GM23248 (cell line): ENCODE measurements at regions not wholly inside any gene's neighbourhood (a gene's known extent, or its start where the extent isn't known, plus 50 kb on each side); places are given as distances from the start of the nearest gene placed in this dataset.

Source experiments
- DNase-seq: peaks from one replicate; pipeline ENCODE4 v3.0.0-alpha.2; 2015
- H2AFZ ChIP-seq: fragments of 200-600 bp; sonication (generic); 2 replicates; pipeline ENCODE4 v1.6.1; 2016; ENCODE audit warnings: antibody characterized with exemption
- H3F3A ChIP-seq: fragments of 200-600 bp; sonication (generic); 2 replicates; pipeline ENCODE4 v1.6.1; 2016; ENCODE audit warnings: mild to moderate bottlenecking, antibody characterized with exemption, mixed run types; ENCODE audit not compliant: insufficient read depth
- H3K27ac ChIP-seq: fragments of 200-600 bp; sonication (generic); 2 replicates; pipeline ENCODE4 v1.5.1; 2016; ENCODE audit warnings: mild to moderate bottlenecking
- H3K27me3 ChIP-seq: fragments of 200-600 bp; sonication (generic); replicated peaks from 2 replicates; pipeline ENCODE4 v1.6.1; 2016; ENCODE audit warnings: mild to moderate bottlenecking; ENCODE audit not compliant: insufficient read depth
- H3K36me3 ChIP-seq: fragments of 200-600 bp; sonication (generic); 2 replicates; pipeline ENCODE4 v1.6.1; 2016; ENCODE audit warnings: low read depth, mild to moderate bottlenecking
- H3K4me1 ChIP-seq: fragments of 200-600 bp; sonication (generic); 2 replicates; pipeline ENCODE4 v1.6.1; 2016; ENCODE audit warnings: mild to moderate bottlenecking; ENCODE audit not compliant: insufficient read depth
- H3K4me2 ChIP-seq: fragments of 200-600 bp; sonication (generic); one replicate; pipeline ENCODE4 v1.6.1; 2016; ENCODE audit warnings: mild to moderate bottlenecking; ENCODE audit not compliant: unreplicated experiment
- H3K4me3 ChIP-seq: fragments of 200-600 bp; sonication (generic); 2 replicates; pipeline ENCODE4 v1.5.1; 2016; ENCODE audit warnings: mild to moderate bottlenecking
- H3K79me2 ChIP-seq: fragments of 200-600 bp; sonication (generic); 2 replicates; pipeline ENCODE4 v1.6.1; 2016; ENCODE audit warnings: mild to moderate bottlenecking; ENCODE audit not compliant: insufficient read depth
- H3K9ac ChIP-seq: fragments of 200-600 bp; sonication (generic); 2 replicates; pipeline ENCODE4 v1.6.1; 2016; ENCODE audit warnings: mild to moderate bottlenecking
- H3K9me2 ChIP-seq: fragments of 200-600 bp; sonication (generic); 2 replicates; pipeline ENCODE4 v1.6.1; 2016; ENCODE audit warnings: mixed run types, mild to moderate bottlenecking, moderate library complexity; ENCODE audit not compliant: insufficient read depth
- H3K9me3 ChIP-seq: fragments of 200-600 bp; sonication (generic); one replicate; pipeline ENCODE4 v1.6.1; 2017; ENCODE audit warnings: low read depth
- H4K20me1 ChIP-seq: fragments of 200-600 bp; sonication (generic); 2 replicates; pipeline ENCODE4 v1.6.0; 2016; ENCODE audit not compliant: insufficient read depth
- EZH2 ChIP-seq: fragments of 200-600 bp; sonication (generic); IDR thresholded peaks from 2 replicates; pipeline ENCODE4 v1.6.1; 2018; ENCODE audit warnings: antibody characterized with exemption, mild to moderate bottlenecking; ENCODE audit not compliant: insufficient read depth, poor library complexity, severe bottlenecking
- EZH2phosphoT487 ChIP-seq: fragments of 200-600 bp; sonication (generic); IDR thresholded peaks from 2 replicates; pipeline ENCODE4 v1.6.1; 2018; ENCODE audit warnings: antibody characterized with exemption, moderate library complexity, mild to moderate bottlenecking, low read depth; ENCODE audit not compliant: insufficient read depth
- WGBS, 2 experiments: methylation state at CpG; one replicate each; pipeline ENCODE4 v1.1.6; 2015 to 2017; ENCODE audit warnings: low lambda C conversion rate in 2 of 2, low coverage in 1 of 2; ENCODE audit errors: missing lambda C conversion rate in 2 of 2; 5-methylcytosine and 5-hydroxymethylcytosine counted together
- in situ Hi-C: fragments of 300-500 bp; cut with MboI; formaldehyde crosslinking; loops from 2 replicates; pipeline ENCODE4 v1.15.0; 2020

- Histone ChIP-seq H3K36me3 (no peaks in the 10 kb centered on the region), H3K27ac (peak overlapping the region; percentile 45), H3K4me1 (peaks cover 24% of the 10 kb centered on the region), H3K4me3 (peak overlapping the region; percentile 32; the same call in 1 of the 2 replicates), H3K27me3 (no peaks in the 10 kb centered on the region), H3F3A (peaks cover 13% of the 10 kb centered on the region), H4K20me1 (no peaks in the 10 kb centered on the region), H3K9me2 (no peaks in the 10 kb centered on the region), H3K9ac (peak overlapping the region; percentile 3; the same call in 1 of the 2 replicates), H3K9me3 (no peaks in the 10 kb centered on the region), H2AFZ (peak overlapping the region; percentile 60), H3K4me2 (peak overlapping the region; percentile 36), H3K79me2 (no peaks in the 10 kb centered on the region)
- in situ Hi-C loops: no loop called here
- WGBS, 2 experiments: 43 to 48% methylated on average over 7 of the region's 7 CpGs
- no peak for TF ChIP-seq EZH2phosphoT487
- TF ChIP-seq EZH2: no peak
- peak; percentile 86 for DNase-seq
Observed at GRCh38 chr12:105561546-105562198, 231.2 kb downstream of the C12orf75 start.

- H3K4me1 ChIP-seq: peaks cover 24% of the 10 kb centered on the region
- peak; percentile 88 for DNase-seq
- H3K9ac ChIP-seq: peak overlapping the region; percentile 3; the same call in 1 of the 2 replicates
Observed at GRCh38 chr12:105562199-105562971, 231.9 kb downstream of the C12orf75 start.

DNA sequence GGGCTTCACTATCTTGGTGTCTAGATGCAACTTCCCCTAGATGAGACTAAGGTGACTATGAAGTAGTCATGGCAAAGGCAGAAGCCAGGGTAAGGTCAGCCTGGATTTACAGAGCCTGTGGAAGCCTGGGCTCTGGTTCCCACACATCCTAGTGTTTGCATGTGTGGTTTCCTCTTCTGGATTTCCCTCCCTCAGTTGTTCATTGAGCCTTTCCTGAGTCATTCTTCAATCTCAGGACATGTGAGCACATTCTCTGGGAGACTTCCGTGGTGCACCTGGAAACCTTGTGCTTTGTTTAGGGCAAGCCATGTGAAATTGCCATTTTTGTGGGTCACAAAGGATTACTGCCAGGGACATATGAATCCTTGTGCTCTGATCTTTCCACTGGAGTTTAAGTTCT is 236.6 kb downstream of the C12orf75 start:
- no peaks in the 10 kb centered on the region for H4K20me1 ChIP-seq
- H3K79me2 ChIP-seq: no peaks in the 10 kb centered on the region
- H3F3A ChIP-seq: peaks cover under 1% of the 10 kb centered on the region; the same call in 1 of the 2 replicates
- no peak overlapping the region for H3K27ac ChIP-seq
- TF ChIP-seq EZH2phosphoT487 (no peak), EZH2 (no peak)
- no peak overlapping the region for H3K9ac ChIP-seq
- H3K9me2 ChIP-seq: no peaks in the 10 kb centered on the region
- WGBS, 2 experiments: 100% methylated on average over 1 of the region's 1 CpG
- H3K4me3 ChIP-seq: no peak overlapping the region
- H3K4me1 ChIP-seq: peaks cover 11% of the 10 kb centered on the region
- H3K4me2 ChIP-seq: no peak overlapping the region
- DNase-seq: no peak
- H3K36me3 ChIP-seq: no peaks in the 10 kb centered on the region
- H2AFZ ChIP-seq: no peak overlapping the region
- in situ Hi-C loops: no loop called here
- no peaks in the 10 kb centered on the region for H3K9me3 ChIP-seq
- no peaks in the 10 kb centered on the region for H3K27me3 ChIP-seq

More at GRCh38 chr12:105562199-105562971, 231.9 kb downstream of the C12orf75 start:
- in situ Hi-C loops: no loop called here
- Histone ChIP-seq H2AFZ (peak overlapping the region; percentile 60), H3K4me3 (peak overlapping the region; percentile 32), H3K9me2 (no peaks in the 10 kb centered on the region), H3K79me2 (no peaks in the 10 kb centered on the region), H3K9me3 (no peaks in the 10 kb centered on the region), H3K27me3 (no peaks in the 10 kb centered on the region), H4K20me1 (no peaks in the 10 kb centered on the region), H3F3A (peaks cover 13% of the 10 kb centered on the region), H3K36me3 (no peaks in the 10 kb centered on the region), H3K4me2 (peak overlapping the region; percentile 36), H3K27ac (peak overlapping the region; percentile 45)
- TF ChIP-seq EZH2 (no peak), EZH2phosphoT487 (no peak)
- WGBS, 2 experiments: 17 to 18% methylated on average over 24 of the region's 24 CpGs

DNA sequence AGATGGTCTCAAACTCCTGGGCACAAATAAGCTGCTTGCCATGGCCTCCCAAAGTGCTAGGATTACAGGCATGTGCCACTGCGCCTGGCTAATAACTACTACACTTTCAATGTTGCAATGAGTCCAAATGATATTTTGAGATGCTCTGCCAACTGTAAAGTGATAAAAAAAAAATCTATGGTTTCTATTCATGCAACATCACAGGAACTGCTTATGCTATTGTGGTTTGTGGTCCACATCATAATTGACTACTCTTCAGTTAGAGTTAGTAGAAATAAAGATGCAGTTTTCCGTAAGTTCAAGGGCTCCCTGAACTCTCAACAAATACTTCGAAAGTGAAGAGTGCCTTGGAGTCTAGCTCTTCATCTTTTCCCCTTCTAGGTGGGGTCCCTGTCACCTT is 239.4 kb downstream of the C12orf75 start:
- Histone ChIP-seq H3K36me3 (no peaks in the 10 kb centered on the region), H3K27ac (no peak overlapping the region), H3K4me3 (no peak overlapping the region), H3K9ac (no peak overlapping the region), H3K79me2 (no peaks in the 10 kb centered on the region), H4K20me1 (no peaks in the 10 kb centered on the region), H3F3A (no peaks in the 10 kb centered on the region), H3K9me2 (no peaks in the 10 kb centered on the region), H3K27me3 (no peaks in the 10 kb centered on the region), H3K4me2 (no peak overlapping the region), H2AFZ (no peak overlapping the region), H3K9me3 (no peaks in the 10 kb centered on the region), H3K4me1 (no peaks in the 10 kb centered on the region)
- TF ChIP-seq EZH2phosphoT487 (no peak), EZH2 (no peak)
- no peak for DNase-seq
- in situ Hi-C loops: no loop called here
- 92 to 94% methylated on average over 3 of the region's 3 CpGs for WGBS, 2 experiments
